Keratinocyte (primary cell): ENCODE measurements at regions not wholly inside any gene's neighbourhood (a gene's known extent, or its start where the extent isn't known, plus 50 kb on each side); places are given as distances from the start of the nearest gene placed in this dataset.

Experiments
- DNase-seq: peaks from one replicate; pipeline ENCODE4 v3.0.0-alpha.2; 2011; ENCODE audit warnings: low read depth, missing footprints, low spot score
- FAIRE-seq: peaks from 2 replicates; lab custom pipeline; 2011; peaks lifted over from hg19 to GRCh38; lab: Jason Lieb, UNC
- H2AFZ ChIP-seq: 2 replicates; pipeline ENCODE4 v1.6.0; 2012; ENCODE audit warnings: low read length, control low read depth, inconsistent platforms; ENCODE audit not compliant: control insufficient read depth
- H3K27ac ChIP-seq: 2 replicates; pipeline ENCODE4 v1.5.1; 2011; ENCODE audit warnings: low read length; ENCODE audit not compliant: control insufficient read depth, insufficient read depth
- H3K27me3 ChIP-seq: 3 replicates; pipeline ENCODE4 v1.6.0; 2011; ENCODE audit warnings: low read length; ENCODE audit not compliant: control insufficient read depth, insufficient read depth; ENCODE audit errors: extremely low read depth
- H3K36me3 ChIP-seq, 2 experiments: 2 replicates in 1 of 2; 3 replicates in 1 of 2; pipeline ENCODE4 v1.5.1; 2011; ENCODE audit warnings: low read length in 2 of 2, mild to moderate bottlenecking in 1 of 2; ENCODE audit not compliant: control insufficient read depth in 2 of 2, insufficient read depth in 2 of 2; ENCODE audit errors: extremely low read depth in 1 of 2
- H3K4me1 ChIP-seq: 3 replicates; pipeline ENCODE4 v1.5.1; 2011; ENCODE audit warnings: low read length; ENCODE audit not compliant: control insufficient read depth, insufficient read depth; ENCODE audit errors: extremely low read depth
- H3K4me2 ChIP-seq: 3 replicates; pipeline ENCODE4 v1.6.0; 2011; ENCODE audit warnings: low read depth, low read length; ENCODE audit not compliant: control insufficient read depth, insufficient read depth; ENCODE audit errors: extremely low read depth
- H3K4me3 ChIP-seq, 3 experiments: fragments of 200-600 bp in 1 of 3; sonication (generic) in 1 of 3; 2 replicates in 2 of 3; 3 replicates in 1 of 3; pipeline ENCODE4 v1.5.1; 2011 to 2016; ENCODE audit warnings: low read length in 3 of 3, mild to moderate bottlenecking in 3 of 3, control low read depth in 2 of 3, inconsistent platforms in 1 of 3, low read depth in 1 of 3, mixed read lengths in 1 of 3, mixed run types in 1 of 3, moderate library complexity in 1 of 3; ENCODE audit not compliant: control insufficient read depth in 2 of 3, insufficient read depth in 2 of 3; ENCODE audit errors: extremely low read depth in 1 of 3
- H3K79me2 ChIP-seq: 2 replicates; pipeline ENCODE4 v1.6.0; 2012; ENCODE audit warnings: low read length; ENCODE audit not compliant: control insufficient read depth, insufficient read depth
- H3K9ac ChIP-seq: 3 replicates; pipeline ENCODE4 v1.6.0; 2011; ENCODE audit warnings: low read length; ENCODE audit not compliant: control insufficient read depth, insufficient read depth; ENCODE audit errors: extremely low read depth
- H3K9me1 ChIP-seq: 3 replicates; pipeline ENCODE4 v1.6.0; 2011; ENCODE audit warnings: low read length; ENCODE audit not compliant: control insufficient read depth, insufficient read depth; ENCODE audit errors: extremely low read depth
- H3K9me3 ChIP-seq: 2 replicates; pipeline ENCODE4 v1.5.1; 2012; ENCODE audit warnings: low read depth, low read length; ENCODE audit not compliant: control insufficient read depth
- H4K20me1 ChIP-seq: 3 replicates; pipeline ENCODE4 v1.6.0; 2011; ENCODE audit warnings: low read length; ENCODE audit not compliant: control insufficient read depth, insufficient read depth; ENCODE audit errors: extremely low read depth
- EZH2 ChIP-seq: IDR thresholded peaks from one replicate; pipeline ENCODE4 v1.6.1; 2012; ENCODE audit warnings: inconsistent platforms, mild to moderate bottlenecking, low read length, moderate library complexity
- dilution Hi-C: fragments of 300-500 bp; cut with MboI; formaldehyde crosslinking; loops from one replicate; pipeline ENCODE4 v1.7.0; 2020; ENCODE audit warnings: low sequenced_read_pairs; ENCODE audit not compliant: extremely low pct_ligation_motif_present
- TF ChIP-seq, protein P1 (sequence below), 3 experiments: IDR thresholded peaks in 1 of 3; conservative IDR thresholded peaks in 1 of 3; optimal IDR thresholded peaks in 1 of 3; 2 replicates in 2 of 3; 3 replicates in 1 of 3; pipeline versions ENCODE3 to v1.5.1; 2011; ENCODE audit warnings: low read length in 3 of 3, mild to moderate bottlenecking in 3 of 3, moderate library complexity in 2 of 3, control low read depth in 1 of 3, inconsistent platforms in 1 of 3; ENCODE audit not compliant: insufficient read depth in 2 of 3; ENCODE audit errors: extremely low read depth in 1 of 3

- Histone ChIP-seq H3K27ac (no peak overlapping the region), H3K4me3 (no peak overlapping the region), H4K20me1 (no peaks in the 10 kb centered on the region), H3K9me1 (no peaks in the 10 kb centered on the region), H3K4me2 (no peak overlapping the region), H3K9me3 (no peaks in the 10 kb centered on the region), H3K9ac (no peak overlapping the region), H2AFZ (no peak overlapping the region), H3K27me3 (no peaks in the 10 kb centered on the region), H3K79me2 (no peaks in the 10 kb centered on the region), H3K4me1 (no peaks in the 10 kb centered on the region), H3K36me3 (no peaks in the 10 kb centered on the region)
- DNase-seq (no peak), FAIRE-seq (no peak)
- TF ChIP-seq EZH2 = no peak
- TF ChIP-seq, protein P1, sequence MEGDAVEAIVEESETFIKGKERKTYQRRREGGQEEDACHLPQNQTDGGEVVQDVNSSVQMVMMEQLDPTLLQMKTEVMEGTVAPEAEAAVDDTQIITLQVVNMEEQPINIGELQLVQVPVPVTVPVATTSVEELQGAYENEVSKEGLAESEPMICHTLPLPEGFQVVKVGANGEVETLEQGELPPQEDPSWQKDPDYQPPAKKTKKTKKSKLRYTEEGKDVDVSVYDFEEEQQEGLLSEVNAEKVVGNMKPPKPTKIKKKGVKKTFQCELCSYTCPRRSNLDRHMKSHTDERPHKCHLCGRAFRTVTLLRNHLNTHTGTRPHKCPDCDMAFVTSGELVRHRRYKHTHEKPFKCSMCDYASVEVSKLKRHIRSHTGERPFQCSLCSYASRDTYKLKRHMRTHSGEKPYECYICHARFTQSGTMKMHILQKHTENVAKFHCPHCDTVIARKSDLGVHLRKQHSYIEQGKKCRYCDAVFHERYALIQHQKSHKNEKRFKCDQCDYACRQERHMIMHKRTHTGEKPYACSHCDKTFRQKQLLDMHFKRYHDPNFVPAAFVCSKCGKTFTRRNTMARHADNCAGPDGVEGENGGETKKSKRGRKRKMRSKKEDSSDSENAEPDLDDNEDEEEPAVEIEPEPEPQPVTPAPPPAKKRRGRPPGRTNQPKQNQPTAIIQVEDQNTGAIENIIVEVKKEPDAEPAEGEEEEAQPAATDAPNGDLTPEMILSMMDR (optimal IDR thresholded peaks at IDR 0.05 in 1 of 3, IDR thresholded peaks at IDR 0.05 in 1 of 3, conservative IDR thresholded peaks at IDR 0.05 in 1 of 3; ENCODE audit: extremely low read depth in 1 of 3, insufficient read depth in 2 of 3, low read length in 3 of 3) = no peak
- dilution Hi-C loops = no loop called here
These were observed 100.2 kb downstream of the MRPL36 start for GRCh38 chr5:1699394-1699793.

DNA sequence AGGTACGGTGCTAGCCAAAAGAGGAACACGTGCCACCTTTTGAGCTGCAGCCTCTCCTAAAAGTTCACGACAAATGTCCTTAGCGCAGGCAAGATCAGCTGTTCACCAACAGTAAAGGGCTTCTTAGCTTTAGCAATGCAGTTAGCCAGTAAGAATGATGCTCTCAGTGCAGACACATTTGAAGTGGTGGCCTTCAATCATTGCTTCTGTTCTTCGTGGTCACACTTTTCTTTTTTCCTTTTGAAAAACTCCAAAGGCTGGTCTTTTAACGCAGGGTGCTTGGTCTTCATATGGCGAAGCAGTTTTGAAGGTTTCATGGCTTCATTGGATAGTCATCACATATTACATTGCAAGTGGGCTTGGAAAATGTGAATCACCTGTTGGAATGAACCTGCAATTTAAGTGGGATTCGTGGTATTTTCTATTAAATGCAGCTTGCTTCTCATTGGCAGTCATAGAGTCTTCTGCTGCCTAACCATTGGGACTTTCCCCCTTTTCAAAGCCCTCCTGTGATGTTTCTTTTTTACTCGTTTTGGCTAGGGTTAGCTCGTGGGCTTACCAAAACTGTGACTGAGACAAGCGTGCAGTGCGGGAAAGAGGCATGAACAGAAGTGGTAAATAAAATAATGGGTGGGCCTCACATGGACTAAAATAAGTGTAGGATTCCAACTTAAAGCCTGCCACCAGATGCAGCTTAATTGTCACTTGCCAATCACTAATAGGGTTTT is 100.9 kb downstream of the MRPL36 start:
- Histone ChIP-seq H3K4me3 (no peak overlapping the region), H3K27me3 (no peaks in the 10 kb centered on the region), H3K4me1 (no peaks in the 10 kb centered on the region), H3K79me2 (no peaks in the 10 kb centered on the region), H3K27ac (no peak overlapping the region), H3K9me3 (no peaks in the 10 kb centered on the region), H3K36me3 (no peaks in the 10 kb centered on the region), H3K9me1 (no peaks in the 10 kb centered on the region), H4K20me1 (no peaks in the 10 kb centered on the region), H3K9ac (no peak overlapping the region), H2AFZ (no peak overlapping the region), H3K4me2 (no peak overlapping the region)
- no peak for TF ChIP-seq EZH2
- TF ChIP-seq, protein P1 (optimal IDR thresholded peaks at IDR 0.05 in 1 of 3, IDR thresholded peaks at IDR 0.05 in 1 of 3, conservative IDR thresholded peaks at IDR 0.05 in 1 of 3; ENCODE audit: extremely low read depth in 1 of 3, insufficient read depth in 2 of 3, low read length in 3 of 3) = no peak
- DNase-seq (no peak), FAIRE-seq (no peak)
- dilution Hi-C loops = no loop called here
